ENCODE measurements at regions not wholly inside any gene's neighbourhood (a gene's known extent, or its start where the extent isn't known, plus 50 kb on each side); places are given as distances from the start of the nearest gene placed in this dataset.

DNA sequence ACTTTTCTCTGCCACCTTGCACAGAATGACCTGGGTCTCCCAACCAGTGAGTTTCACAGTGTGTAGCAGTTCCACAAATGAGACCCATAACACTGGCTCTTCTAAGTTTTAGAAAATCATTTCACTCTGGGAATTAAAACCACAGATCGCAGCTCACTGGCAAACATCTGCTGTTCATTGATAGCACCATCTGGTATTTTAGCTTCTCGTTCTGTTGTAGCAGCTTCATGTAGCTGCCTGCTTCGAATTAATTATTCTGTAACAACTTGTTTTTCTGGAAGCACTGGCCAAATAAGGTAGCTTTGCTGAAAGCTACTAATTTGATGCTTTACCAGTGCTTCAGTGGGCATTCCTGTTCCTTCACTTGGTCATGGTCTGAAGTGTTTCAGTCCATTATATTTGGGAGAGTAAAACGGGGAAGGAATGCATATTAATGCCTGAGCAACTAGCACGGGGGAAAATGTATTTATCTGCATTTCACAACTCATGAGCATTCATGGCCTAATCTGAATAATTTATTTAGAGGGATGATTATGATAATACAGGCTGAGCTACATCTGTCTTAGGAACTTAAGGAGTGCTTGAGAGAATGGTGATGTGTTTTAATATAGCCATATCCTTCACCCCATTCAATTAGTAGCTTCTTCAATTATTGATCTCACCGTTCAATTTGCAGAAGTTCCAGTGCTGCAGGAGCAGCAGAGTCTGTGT lies 447.4 kb downstream of the XPNPEP1 start:
- Histone ChIP-seq H3K27ac (no peak overlapping the region), H3K4me3 (no peak overlapping the region), H3K27me3 (replicated peaks; ENCODE audit: insufficient read depth) (no peaks in the 10 kb centered on the region), H3K36me3 (no peaks in the 10 kb centered on the region), H3K9me3 (no peaks in the 10 kb centered on the region), H3K4me1 (ENCODE audit: control insufficient read depth in 1 of 2, low read depth in 2 of 2) (no peaks in the 10 kb centered on the region)
- DNase-seq (ENCODE audit: low spot score) (no peak), ATAC-seq (ENCODE audit: insufficient number of reproducible peaks, low FRiP score, low read depth) (no peak)
- TF ChIP-seq, protein P1, sequence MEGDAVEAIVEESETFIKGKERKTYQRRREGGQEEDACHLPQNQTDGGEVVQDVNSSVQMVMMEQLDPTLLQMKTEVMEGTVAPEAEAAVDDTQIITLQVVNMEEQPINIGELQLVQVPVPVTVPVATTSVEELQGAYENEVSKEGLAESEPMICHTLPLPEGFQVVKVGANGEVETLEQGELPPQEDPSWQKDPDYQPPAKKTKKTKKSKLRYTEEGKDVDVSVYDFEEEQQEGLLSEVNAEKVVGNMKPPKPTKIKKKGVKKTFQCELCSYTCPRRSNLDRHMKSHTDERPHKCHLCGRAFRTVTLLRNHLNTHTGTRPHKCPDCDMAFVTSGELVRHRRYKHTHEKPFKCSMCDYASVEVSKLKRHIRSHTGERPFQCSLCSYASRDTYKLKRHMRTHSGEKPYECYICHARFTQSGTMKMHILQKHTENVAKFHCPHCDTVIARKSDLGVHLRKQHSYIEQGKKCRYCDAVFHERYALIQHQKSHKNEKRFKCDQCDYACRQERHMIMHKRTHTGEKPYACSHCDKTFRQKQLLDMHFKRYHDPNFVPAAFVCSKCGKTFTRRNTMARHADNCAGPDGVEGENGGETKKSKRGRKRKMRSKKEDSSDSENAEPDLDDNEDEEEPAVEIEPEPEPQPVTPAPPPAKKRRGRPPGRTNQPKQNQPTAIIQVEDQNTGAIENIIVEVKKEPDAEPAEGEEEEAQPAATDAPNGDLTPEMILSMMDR (IDR thresholded peaks at IDR 0.05): no peak

DNA sequence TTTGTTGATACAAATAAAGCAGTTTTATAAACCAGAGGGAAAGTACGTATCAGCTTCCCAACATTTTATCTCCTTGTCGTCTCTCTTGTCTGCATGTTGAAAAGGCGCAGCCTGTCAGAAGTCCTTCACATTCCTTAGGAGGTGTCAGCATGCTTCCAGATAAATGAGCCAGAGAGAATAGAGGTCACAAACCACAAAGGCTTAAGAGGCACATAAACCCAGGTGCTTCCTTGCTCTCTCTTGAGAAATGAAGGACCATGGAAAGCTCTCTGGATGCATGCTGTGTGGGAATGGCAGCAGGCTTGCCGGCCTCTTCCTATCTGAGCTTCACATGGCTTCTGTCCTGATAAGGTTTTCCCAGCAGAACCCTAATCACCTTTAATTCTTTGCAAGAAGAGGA lies 448.5 kb downstream of the XPNPEP1 start:
- no peak overlapping the region for H3K4me3 ChIP-seq
- no peaks in the 10 kb centered on the region for H3K27me3 ChIP-seq (replicated peaks; ENCODE audit: insufficient read depth)
- TF ChIP-seq, protein P1 (IDR thresholded peaks at IDR 0.05): no peak
- H3K4me1 ChIP-seq (ENCODE audit: control insufficient read depth in 1 of 2, low read depth in 2 of 2): no peaks in the 10 kb centered on the region
- no peak for DNase-seq (ENCODE audit: low spot score)
- ATAC-seq (ENCODE audit: insufficient number of reproducible peaks, low FRiP score, low read depth): no peak
- no peaks in the 10 kb centered on the region for H3K36me3 ChIP-seq
- H3K9me3 ChIP-seq: no peaks in the 10 kb centered on the region
- H3K27ac ChIP-seq: no peak overlapping the region

DNA sequence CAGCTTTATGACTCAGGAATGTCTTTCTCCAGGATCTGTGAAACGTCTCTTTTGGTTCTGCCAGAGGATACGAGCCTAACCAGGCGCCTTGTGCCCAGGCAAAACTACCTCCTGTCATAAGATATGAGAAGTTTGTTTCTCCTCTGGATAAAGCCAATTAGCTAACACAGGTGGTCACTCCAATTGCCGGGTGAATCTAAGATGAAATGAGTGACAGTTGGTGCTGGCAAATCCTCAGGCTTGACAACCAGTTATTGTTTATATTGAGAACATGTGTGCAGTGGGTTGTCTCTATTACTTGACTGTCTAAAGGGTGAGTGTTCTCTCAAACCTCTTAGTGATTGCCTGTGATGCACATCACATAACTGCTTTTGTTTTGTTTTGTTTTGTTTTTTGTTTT lies 449.1 kb downstream of the XPNPEP1 start:
- no peak for ATAC-seq (ENCODE audit: insufficient number of reproducible peaks, low FRiP score, low read depth)
- no peaks in the 10 kb centered on the region for H3K4me1 ChIP-seq (ENCODE audit: control insufficient read depth in 1 of 2, low read depth in 2 of 2)
- H3K4me3 ChIP-seq: no peak overlapping the region
- no peak for DNase-seq (ENCODE audit: low spot score)
- H3K27ac ChIP-seq: no peak overlapping the region
- no peaks in the 10 kb centered on the region for H3K36me3 ChIP-seq
- H3K9me3 ChIP-seq: no peaks in the 10 kb centered on the region
- TF ChIP-seq, protein P1 (IDR thresholded peaks at IDR 0.05): no peak
- H3K27me3 ChIP-seq (replicated peaks; ENCODE audit: insufficient read depth): no peaks in the 10 kb centered on the region

DNA sequence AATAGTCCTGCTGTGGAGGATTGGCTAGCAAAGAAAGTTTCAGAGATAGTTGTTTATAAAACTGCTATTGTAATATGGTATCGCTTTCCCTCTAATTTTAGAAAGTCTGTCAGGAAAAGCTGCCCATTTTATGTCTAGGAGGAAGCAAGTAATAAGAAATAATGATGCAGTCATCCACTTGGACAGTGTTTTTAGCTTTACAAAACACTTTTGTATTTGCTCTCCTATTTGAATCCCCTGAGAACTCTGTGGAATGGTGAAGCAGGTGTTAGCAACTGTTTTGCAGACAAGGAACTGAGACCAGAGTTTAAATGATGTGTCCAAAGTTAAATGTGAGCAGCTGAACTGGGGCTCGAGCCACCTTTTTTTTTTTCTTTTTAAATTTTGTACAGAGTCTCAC lies 455.8 kb downstream of the XPNPEP1 start:
- no peaks in the 10 kb centered on the region for H3K27me3 ChIP-seq (replicated peaks; ENCODE audit: insufficient read depth)
- no peak for ATAC-seq (ENCODE audit: insufficient number of reproducible peaks, low FRiP score, low read depth)
- no peak overlapping the region for H3K4me3 ChIP-seq
- TF ChIP-seq, protein P1 (IDR thresholded peaks at IDR 0.05): no peak
- no peaks in the 10 kb centered on the region for H3K4me1 ChIP-seq (ENCODE audit: control insufficient read depth in 1 of 2, low read depth in 2 of 2)
- no peaks in the 10 kb centered on the region for H3K9me3 ChIP-seq
- no peak overlapping the region for H3K27ac ChIP-seq
- no peaks in the 10 kb centered on the region for H3K36me3 ChIP-seq
- no peak for DNase-seq (ENCODE audit: low spot score)

- Histone ChIP-seq H3K27me3 (replicated peaks; ENCODE audit: insufficient read depth) (no peaks in the 10 kb centered on the region), H3K36me3 (no peaks in the 10 kb centered on the region), H3K4me3 (no peak overlapping the region), H3K9me3 (no peaks in the 10 kb centered on the region), H3K27ac (no peak overlapping the region), H3K4me1 (ENCODE audit: control insufficient read depth in 1 of 2, low read depth in 2 of 2) (no peaks in the 10 kb centered on the region)
- DNase-seq (ENCODE audit: low spot score) (no peak), ATAC-seq (ENCODE audit: insufficient number of reproducible peaks, low FRiP score, low read depth) (no peak)
- TF ChIP-seq, protein P1 (IDR thresholded peaks at IDR 0.05): no peak
Observed at GRCh38 chr10:109464949-109465348, 458.4 kb downstream of the XPNPEP1 start.
